ENCODE measurements at regions not wholly inside any gene's neighbourhood (a gene's known extent, or its start where the extent isn't known, plus 50 kb on each side); places are given as distances from the start of the nearest gene placed in this dataset.

DNA sequence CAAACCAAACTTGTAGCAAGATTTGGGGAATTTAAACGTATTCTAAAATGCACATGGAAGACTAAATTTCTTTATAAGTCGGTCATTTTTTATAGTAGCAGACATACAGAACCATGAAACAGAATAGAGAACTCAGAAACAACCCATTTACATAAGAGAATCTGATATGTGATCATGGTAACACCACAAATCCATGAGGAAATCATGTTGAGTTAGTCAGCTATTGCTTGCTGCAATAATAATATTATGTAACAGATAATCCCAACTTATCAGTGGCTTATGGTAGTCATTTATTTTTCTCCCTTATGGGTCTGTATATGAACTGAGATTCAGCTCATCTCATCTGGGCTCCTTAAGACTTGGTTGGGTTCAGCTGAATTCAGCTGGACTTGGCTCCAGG is 103.4 kb upstream of the SERTAD2 start:
- Histone ChIP-seq H3K4me3 (ENCODE audit: low read length) (no peak overlapping the region), H3K9me3 (ENCODE audit: insufficient read depth, low read length) (0 out of 2 replicates have a peak, but pooled peaks cover 5% of the 10 kb centered on the region), H3K4me1 (ENCODE audit: low read length) (peaks cover 4% of the 10 kb centered on the region), H3K36me3 (replicated peaks; ENCODE audit: low read depth, low read length) (no peaks in the 10 kb centered on the region), H2AFZ (ENCODE audit: low read depth, low read length) (no peak overlapping the region), H3K27ac (ENCODE audit: low read length) (no peak overlapping the region), H3K27me3 (ENCODE audit: low read depth, low read length) (peaks cover 3% of the 10 kb centered on the region; the same call in 1 of the 2 replicates), H4K20me1 (ENCODE audit: insufficient read depth, low read length) (no peaks in the 10 kb centered on the region), H3K4me2 (ENCODE audit: low read length) (no peak overlapping the region), H3K9ac (ENCODE audit: low read length) (no peak overlapping the region), H3K79me2 (ENCODE audit: low read length) (no peaks in the 10 kb centered on the region)
- no peak for TF ChIP-seq EZH2phosphoT487 (IDR thresholded peaks at IDR 0.05; ENCODE audit: low read depth)
- TF ChIP-seq, protein P1, sequence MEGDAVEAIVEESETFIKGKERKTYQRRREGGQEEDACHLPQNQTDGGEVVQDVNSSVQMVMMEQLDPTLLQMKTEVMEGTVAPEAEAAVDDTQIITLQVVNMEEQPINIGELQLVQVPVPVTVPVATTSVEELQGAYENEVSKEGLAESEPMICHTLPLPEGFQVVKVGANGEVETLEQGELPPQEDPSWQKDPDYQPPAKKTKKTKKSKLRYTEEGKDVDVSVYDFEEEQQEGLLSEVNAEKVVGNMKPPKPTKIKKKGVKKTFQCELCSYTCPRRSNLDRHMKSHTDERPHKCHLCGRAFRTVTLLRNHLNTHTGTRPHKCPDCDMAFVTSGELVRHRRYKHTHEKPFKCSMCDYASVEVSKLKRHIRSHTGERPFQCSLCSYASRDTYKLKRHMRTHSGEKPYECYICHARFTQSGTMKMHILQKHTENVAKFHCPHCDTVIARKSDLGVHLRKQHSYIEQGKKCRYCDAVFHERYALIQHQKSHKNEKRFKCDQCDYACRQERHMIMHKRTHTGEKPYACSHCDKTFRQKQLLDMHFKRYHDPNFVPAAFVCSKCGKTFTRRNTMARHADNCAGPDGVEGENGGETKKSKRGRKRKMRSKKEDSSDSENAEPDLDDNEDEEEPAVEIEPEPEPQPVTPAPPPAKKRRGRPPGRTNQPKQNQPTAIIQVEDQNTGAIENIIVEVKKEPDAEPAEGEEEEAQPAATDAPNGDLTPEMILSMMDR (IDR thresholded peaks at IDR 0.05; ENCODE audit: low read depth, low read length), result no peak

DNA sequence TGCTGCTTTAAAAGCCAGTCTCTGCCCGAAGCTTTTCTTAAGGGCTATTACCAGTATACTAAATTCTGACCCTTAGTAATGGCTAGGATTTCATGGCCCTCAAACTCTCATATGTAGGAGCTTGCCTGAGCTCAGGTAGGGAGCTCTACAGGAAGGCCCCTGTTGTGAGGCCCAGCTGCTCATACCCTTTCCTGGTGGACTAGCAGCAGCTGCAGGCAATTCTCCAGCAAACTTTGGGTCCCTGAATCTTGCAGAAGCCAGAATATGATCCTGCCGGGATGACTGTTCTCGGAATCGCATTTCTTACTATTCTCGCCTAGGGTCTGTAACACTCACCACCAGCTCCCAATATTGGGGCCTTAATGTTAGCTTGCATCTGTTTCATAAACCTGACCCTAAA is 106.4 kb upstream of the SERTAD2 start:
- Histone ChIP-seq H3K9me3 (ENCODE audit: insufficient read depth, low read length) (0 out of 2 replicates have a peak, but pooled peaks cover 5% of the 10 kb centered on the region), H3K4me1 (ENCODE audit: low read length) (peaks cover 1% of the 10 kb centered on the region; the same call in 1 of the 2 replicates), H3K9ac (ENCODE audit: low read length) (no peak overlapping the region), H3K4me3 (ENCODE audit: low read length) (no peak overlapping the region), H3K79me2 (ENCODE audit: low read length) (no peaks in the 10 kb centered on the region), H3K36me3 (replicated peaks; ENCODE audit: low read depth, low read length) (no peaks in the 10 kb centered on the region), H3K4me2 (ENCODE audit: low read length) (no peak overlapping the region), H3K27ac (ENCODE audit: low read length) (no peak overlapping the region), H3K27me3 (ENCODE audit: low read depth, low read length) (peaks cover 8% of the 10 kb centered on the region; the same call in 1 of the 2 replicates), H4K20me1 (ENCODE audit: insufficient read depth, low read length) (no peaks in the 10 kb centered on the region), H2AFZ (ENCODE audit: low read depth, low read length) (no peak overlapping the region)
- TF ChIP-seq, protein P1 (IDR thresholded peaks at IDR 0.05; ENCODE audit: low read depth, low read length), result no peak
- TF ChIP-seq EZH2phosphoT487 (IDR thresholded peaks at IDR 0.05; ENCODE audit: low read depth), result no peak

DNA sequence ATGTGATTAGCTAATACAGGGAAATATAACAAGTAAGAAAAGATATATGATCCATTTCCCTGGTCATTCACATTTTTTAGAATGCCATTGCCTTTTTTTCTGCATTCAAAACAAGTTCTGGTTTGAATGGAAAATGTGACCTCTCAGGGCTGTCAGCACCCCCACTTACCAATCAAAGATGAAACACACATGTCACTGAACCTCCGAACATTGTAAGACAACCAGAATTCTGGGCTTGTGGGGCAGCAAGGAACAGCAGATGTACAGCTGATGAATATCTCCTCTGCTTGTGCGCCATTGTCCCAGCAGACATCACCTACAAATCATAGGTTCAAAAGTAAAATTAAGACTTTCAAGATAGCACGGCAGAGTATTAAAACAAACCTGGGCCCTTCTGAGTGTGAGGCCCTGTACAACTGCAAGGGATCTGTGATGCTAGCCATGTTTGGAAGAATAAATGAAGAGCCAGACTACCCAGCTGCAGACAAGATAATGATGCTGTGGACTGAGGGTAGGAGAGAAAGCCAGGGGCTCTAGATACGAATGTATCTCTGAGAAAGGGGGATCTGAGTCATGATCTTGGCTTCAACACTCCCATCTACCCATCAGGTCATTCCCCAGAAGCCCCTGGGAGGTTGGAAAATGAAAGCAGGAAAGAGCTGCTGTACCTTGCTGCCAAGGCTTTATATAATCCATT is 108.7 kb upstream of the SERTAD2 start:
- Histone ChIP-seq H3K9ac (ENCODE audit: low read length) (no peak overlapping the region), H4K20me1 (ENCODE audit: insufficient read depth, low read length) (no peaks in the 10 kb centered on the region), H3K36me3 (replicated peaks; ENCODE audit: low read depth, low read length) (no peaks in the 10 kb centered on the region), H3K27me3 (ENCODE audit: low read depth, low read length) (peaks cover 8% of the 10 kb centered on the region; the same call in 1 of the 2 replicates), H3K4me1 (ENCODE audit: low read length) (peaks cover 16% of the 10 kb centered on the region), H3K4me3 (ENCODE audit: low read length) (no peak overlapping the region), H3K79me2 (ENCODE audit: low read length) (no peaks in the 10 kb centered on the region), H3K9me3 (ENCODE audit: insufficient read depth, low read length) (no peaks in the 10 kb centered on the region), H3K27ac (ENCODE audit: low read length) (no peak overlapping the region), H2AFZ (ENCODE audit: low read depth, low read length) (no peak overlapping the region), H3K4me2 (ENCODE audit: low read length) (no peak overlapping the region)
- TF ChIP-seq, protein P1 (IDR thresholded peaks at IDR 0.05; ENCODE audit: low read depth, low read length), result no peak
- TF ChIP-seq EZH2phosphoT487 (IDR thresholded peaks at IDR 0.05; ENCODE audit: low read depth), result no peak

DNA sequence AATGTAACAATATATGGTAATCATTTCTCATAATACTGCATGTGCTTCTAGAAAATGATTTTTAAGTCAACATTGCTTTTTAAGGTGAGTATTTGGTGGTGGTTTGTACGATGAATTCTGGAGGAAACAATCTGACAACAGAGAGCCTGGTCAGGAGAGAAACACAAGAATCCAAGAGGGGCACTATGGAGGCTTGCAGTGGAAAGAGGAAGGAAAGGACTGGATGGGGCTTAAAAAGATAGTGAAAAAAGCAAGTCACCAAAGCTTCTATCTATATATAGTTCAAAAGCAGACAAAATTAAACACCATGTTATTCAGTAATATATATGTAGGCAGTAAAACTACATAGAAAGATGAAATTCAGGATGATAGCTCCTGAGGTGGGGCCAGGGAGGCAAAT is 109.4 kb upstream of the SERTAD2 start:
- no peaks in the 10 kb centered on the region for H3K36me3 ChIP-seq (replicated peaks; ENCODE audit: low read depth, low read length)
- no peaks in the 10 kb centered on the region for H3K79me2 ChIP-seq (ENCODE audit: low read length)
- peaks cover 8% of the 10 kb centered on the region; the same call in 1 of the 2 replicates for H3K27me3 ChIP-seq (ENCODE audit: low read depth, low read length)
- H3K27ac ChIP-seq (ENCODE audit: low read length), result no peak overlapping the region
- H3K9ac ChIP-seq (ENCODE audit: low read length), result no peak overlapping the region
- H3K9me3 ChIP-seq (ENCODE audit: insufficient read depth, low read length), result no peaks in the 10 kb centered on the region
- no peak overlapping the region for H3K4me2 ChIP-seq (ENCODE audit: low read length)
- H3K4me1 ChIP-seq (ENCODE audit: low read length), result peaks cover 16% of the 10 kb centered on the region
- no peaks in the 10 kb centered on the region for H4K20me1 ChIP-seq (ENCODE audit: insufficient read depth, low read length)
- no peak overlapping the region for H3K4me3 ChIP-seq (ENCODE audit: low read length)
- H2AFZ ChIP-seq (ENCODE audit: low read depth, low read length), result no peak overlapping the region
- no peak for TF ChIP-seq EZH2phosphoT487 (IDR thresholded peaks at IDR 0.05; ENCODE audit: low read depth)
- TF ChIP-seq, protein P1 (IDR thresholded peaks at IDR 0.05; ENCODE audit: low read depth, low read length), result no peak
